ENCODE measurements at regions not wholly inside any gene's neighbourhood (a gene's known extent, or its start where the extent isn't known, plus 50 kb on each side); places are given as distances from the start of the nearest gene placed in this dataset.

DNA sequence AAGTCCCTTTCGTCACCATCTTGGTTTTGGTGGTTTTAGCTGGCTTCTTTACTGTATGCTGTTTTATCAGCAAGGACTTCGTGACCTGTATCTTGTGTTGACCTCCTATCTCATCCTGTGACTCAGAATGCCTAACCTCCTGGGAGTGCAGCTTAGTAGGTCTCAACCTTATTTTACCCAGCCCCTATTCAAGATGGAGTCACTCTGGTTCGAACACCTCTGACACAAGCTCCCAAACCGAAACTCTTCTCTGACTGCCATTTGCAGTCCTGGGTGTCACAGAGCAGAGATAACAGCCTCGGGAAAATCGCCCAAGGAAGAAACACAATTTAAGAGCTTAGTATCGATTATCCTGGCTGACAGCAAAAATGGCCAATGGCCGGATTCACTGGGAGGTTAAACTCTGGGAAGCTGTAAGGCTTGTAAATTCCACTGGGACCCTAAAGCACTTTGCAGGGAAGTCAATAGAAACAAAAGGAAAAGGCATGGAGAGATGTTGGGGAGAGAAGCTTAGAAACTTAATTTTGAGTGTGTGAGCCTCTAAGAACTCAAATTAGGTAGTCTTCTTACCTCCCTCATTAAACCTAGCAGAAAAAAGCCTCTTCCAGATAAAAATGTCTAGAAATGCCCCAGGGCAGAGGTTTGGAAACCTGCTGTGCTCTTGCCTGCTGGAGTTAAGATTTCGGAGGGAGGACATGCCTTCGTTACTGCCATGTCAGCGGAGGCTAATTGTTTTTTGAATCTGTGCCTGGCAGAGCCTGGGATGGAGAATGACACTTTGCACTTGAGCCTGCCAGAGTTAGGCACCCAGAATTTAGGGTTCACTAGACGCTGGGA is 56.5 kb upstream of the RPH3A start:
- H2AFZ ChIP-seq (ENCODE audit: low read length), result no peak overlapping the region
- no peaks in the 10 kb centered on the region for H3K9me3 ChIP-seq (ENCODE audit: control insufficient read depth, insufficient read depth, low read depth, low read length)
- no peaks in the 10 kb centered on the region for H3K4me1 ChIP-seq (ENCODE audit: control insufficient read depth, extremely low read depth, insufficient read depth, low read length)
- H3K4me2 ChIP-seq (ENCODE audit: extremely low read depth, insufficient read depth, low read length), result no peak overlapping the region
- DNase-seq (ENCODE audit: low read depth in 2 of 2), result no peak
- H4K20me1 ChIP-seq (ENCODE audit: control insufficient read depth, extremely low read depth, insufficient read depth, low read length), result no peaks in the 10 kb centered on the region
- no peaks in the 10 kb centered on the region for H3K36me3 ChIP-seq (ENCODE audit: control insufficient read depth, insufficient read depth, low read length)
- no peak overlapping the region for H3K4me3 ChIP-seq (replicated peaks in 1 of 4; ENCODE audit: control extremely low read depth in 1 of 4, insufficient read depth in 1 of 4, low read depth in 3 of 4, low read length in 4 of 4)
- no peak overlapping the region for H3K27ac ChIP-seq (ENCODE audit: insufficient read depth, low read length)
- H3K27me3 ChIP-seq (ENCODE audit: control insufficient read depth, insufficient read depth, low read length), result no peaks in the 10 kb centered on the region
- no peak overlapping the region for H3K9ac ChIP-seq (ENCODE audit: insufficient read depth, low read length)
- H3K79me2 ChIP-seq (ENCODE audit: control insufficient read depth, insufficient read depth, low read length), result no peaks in the 10 kb centered on the region
- TF ChIP-seq EZH2 (IDR thresholded peaks at IDR 0.05; ENCODE audit: low read length, missing control alignments), result no peak
- TF ChIP-seq, protein P1, sequence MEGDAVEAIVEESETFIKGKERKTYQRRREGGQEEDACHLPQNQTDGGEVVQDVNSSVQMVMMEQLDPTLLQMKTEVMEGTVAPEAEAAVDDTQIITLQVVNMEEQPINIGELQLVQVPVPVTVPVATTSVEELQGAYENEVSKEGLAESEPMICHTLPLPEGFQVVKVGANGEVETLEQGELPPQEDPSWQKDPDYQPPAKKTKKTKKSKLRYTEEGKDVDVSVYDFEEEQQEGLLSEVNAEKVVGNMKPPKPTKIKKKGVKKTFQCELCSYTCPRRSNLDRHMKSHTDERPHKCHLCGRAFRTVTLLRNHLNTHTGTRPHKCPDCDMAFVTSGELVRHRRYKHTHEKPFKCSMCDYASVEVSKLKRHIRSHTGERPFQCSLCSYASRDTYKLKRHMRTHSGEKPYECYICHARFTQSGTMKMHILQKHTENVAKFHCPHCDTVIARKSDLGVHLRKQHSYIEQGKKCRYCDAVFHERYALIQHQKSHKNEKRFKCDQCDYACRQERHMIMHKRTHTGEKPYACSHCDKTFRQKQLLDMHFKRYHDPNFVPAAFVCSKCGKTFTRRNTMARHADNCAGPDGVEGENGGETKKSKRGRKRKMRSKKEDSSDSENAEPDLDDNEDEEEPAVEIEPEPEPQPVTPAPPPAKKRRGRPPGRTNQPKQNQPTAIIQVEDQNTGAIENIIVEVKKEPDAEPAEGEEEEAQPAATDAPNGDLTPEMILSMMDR (conservative IDR thresholded peaks at IDR 0.05 in 1 of 2, IDR thresholded peaks at IDR 0.05 in 1 of 2; ENCODE audit: low read depth in 1 of 2, low read length in 2 of 2), result no peak

DNA sequence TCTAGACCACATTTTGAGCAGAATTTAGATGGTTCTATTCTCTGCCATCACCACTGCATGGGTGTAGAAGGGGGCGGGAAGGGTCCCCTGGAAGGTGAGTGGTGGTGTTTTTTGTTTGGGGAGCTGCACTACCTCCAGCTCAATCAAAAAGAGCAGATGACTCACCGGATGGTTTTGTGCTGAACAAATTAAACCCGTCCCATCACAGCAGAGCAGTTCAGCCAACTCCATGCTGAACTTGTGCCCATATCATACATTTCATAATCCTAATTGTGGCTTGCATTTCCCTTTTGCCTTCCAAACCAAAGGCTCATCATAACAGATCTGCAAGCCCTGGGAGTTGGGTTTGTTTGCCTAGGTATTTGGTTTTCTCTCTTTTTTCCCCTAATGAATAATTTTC is 53.0 kb upstream of the RPH3A start:
- Histone ChIP-seq H3K79me2 (ENCODE audit: control insufficient read depth, insufficient read depth, low read length) (no peaks in the 10 kb centered on the region), H3K4me2 (ENCODE audit: extremely low read depth, insufficient read depth, low read length) (no peak overlapping the region), H4K20me1 (ENCODE audit: control insufficient read depth, extremely low read depth, insufficient read depth, low read length) (no peaks in the 10 kb centered on the region), H3K9me3 (ENCODE audit: control insufficient read depth, insufficient read depth, low read depth, low read length) (no peaks in the 10 kb centered on the region), H3K4me3 (replicated peaks in 1 of 4; ENCODE audit: control extremely low read depth in 1 of 4, insufficient read depth in 1 of 4, low read depth in 3 of 4, low read length in 4 of 4) (no peak overlapping the region), H3K27me3 (ENCODE audit: control insufficient read depth, insufficient read depth, low read length) (no peaks in the 10 kb centered on the region), H3K9ac (ENCODE audit: insufficient read depth, low read length) (no peak overlapping the region), H3K36me3 (ENCODE audit: control insufficient read depth, insufficient read depth, low read length) (no peaks in the 10 kb centered on the region), H3K27ac (ENCODE audit: insufficient read depth, low read length) (no peak overlapping the region), H2AFZ (ENCODE audit: low read length) (no peak overlapping the region), H3K4me1 (ENCODE audit: control insufficient read depth, extremely low read depth, insufficient read depth, low read length) (no peaks in the 10 kb centered on the region)
- no peak for DNase-seq (ENCODE audit: low read depth in 2 of 2)
- TF ChIP-seq, protein P1 (conservative IDR thresholded peaks at IDR 0.05 in 1 of 2, IDR thresholded peaks at IDR 0.05 in 1 of 2; ENCODE audit: low read depth in 1 of 2, low read length in 2 of 2), result no peak
- TF ChIP-seq EZH2 (IDR thresholded peaks at IDR 0.05; ENCODE audit: low read length, missing control alignments), result no peak

DNA sequence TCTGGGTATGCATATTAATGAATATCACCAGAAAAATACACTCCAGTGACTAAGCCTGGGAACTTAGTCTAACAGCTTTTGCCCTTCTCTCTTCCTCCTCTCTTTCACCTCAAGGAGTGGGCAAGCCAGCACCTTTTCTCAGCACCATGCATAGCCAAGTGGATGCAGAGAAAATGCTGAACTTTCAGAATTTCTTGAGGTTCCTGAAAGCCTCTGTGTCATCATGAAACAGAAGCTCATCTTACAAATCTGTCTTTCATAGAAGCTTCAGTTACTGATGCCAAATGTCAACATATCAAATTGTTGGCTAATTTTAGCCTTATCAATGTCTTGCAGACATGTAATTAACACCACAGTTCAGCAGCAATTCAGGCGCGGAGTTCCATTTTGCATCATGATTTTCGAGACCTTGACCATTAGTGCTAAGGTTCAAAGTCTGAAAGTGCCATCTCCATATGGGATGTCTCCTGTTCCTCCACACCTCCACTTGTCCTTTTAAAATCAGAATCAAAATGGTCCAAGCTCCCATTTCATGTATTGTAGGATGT is 51.1 kb upstream of the RPH3A start:
- no peak overlapping the region for H2AFZ ChIP-seq (ENCODE audit: low read length)
- H3K4me2 ChIP-seq (ENCODE audit: extremely low read depth, insufficient read depth, low read length), result no peak overlapping the region
- no peaks in the 10 kb centered on the region for H4K20me1 ChIP-seq (ENCODE audit: control insufficient read depth, extremely low read depth, insufficient read depth, low read length)
- H3K9ac ChIP-seq (ENCODE audit: insufficient read depth, low read length), result no peak overlapping the region
- no peak overlapping the region for H3K4me3 ChIP-seq (replicated peaks in 1 of 4; ENCODE audit: control extremely low read depth in 1 of 4, insufficient read depth in 1 of 4, low read depth in 3 of 4, low read length in 4 of 4)
- no peaks in the 10 kb centered on the region for H3K9me3 ChIP-seq (ENCODE audit: control insufficient read depth, insufficient read depth, low read depth, low read length)
- no peaks in the 10 kb centered on the region for H3K36me3 ChIP-seq (ENCODE audit: control insufficient read depth, insufficient read depth, low read length)
- no peak for TF ChIP-seq EZH2 (IDR thresholded peaks at IDR 0.05; ENCODE audit: low read length, missing control alignments)
- TF ChIP-seq, protein P1 (conservative IDR thresholded peaks at IDR 0.05 in 1 of 2, IDR thresholded peaks at IDR 0.05 in 1 of 2; ENCODE audit: low read depth in 1 of 2, low read length in 2 of 2), result no peak
- H3K27me3 ChIP-seq (ENCODE audit: control insufficient read depth, insufficient read depth, low read length), result no peaks in the 10 kb centered on the region
- no peak overlapping the region for H3K27ac ChIP-seq (ENCODE audit: insufficient read depth, low read length)
- no peaks in the 10 kb centered on the region for H3K79me2 ChIP-seq (ENCODE audit: control insufficient read depth, insufficient read depth, low read length)
- no peak for DNase-seq (ENCODE audit: low read depth in 2 of 2)
- no peaks in the 10 kb centered on the region for H3K4me1 ChIP-seq (ENCODE audit: control insufficient read depth, extremely low read depth, insufficient read depth, low read length)
